Non-pigmented ciliary epithelial cell (primary cell): ENCODE measurements at regions not wholly inside any gene's neighbourhood (a gene's known extent, or its start where the extent isn't known, plus 50 kb on each side); places are given as distances from the start of the nearest gene placed in this dataset.
A peak's percentile ranks its signal among the peaks of the same experiment; 100 is the strongest.
"Not testable (repeated sequence)": the region's sequence is repeated elsewhere in the genome, so short reads cannot be mapped to it uniquely, and the experiment has no call there.

Experiments
- DNase-seq: peaks from one replicate; pipeline ENCODE4 v3.0.0-alpha.2; 2010; ENCODE audit warnings: low read depth

GRCh38 chr14:84312551-84312950, 1217.4 kb upstream of the FLRT2 start:
- no peak for DNase-seq

- DNase-seq: no peak
These were observed 1206.5 kb upstream of the FLRT2 start for GRCh38 chr14:84323450-84323849.

- DNase-seq: no peak
These were observed 1206.0 kb upstream of the FLRT2 start for GRCh38 chr14:84323978-84324377.

- no peak for DNase-seq
These were observed 1193.5 kb upstream of the FLRT2 start for GRCh38 chr14:84336433-84336832.

- no peak for DNase-seq
These were observed 1189.0 kb upstream of the FLRT2 start for GRCh38 chr14:84340938-84341337.

GRCh38 chr14:84341867-84342266, 1188.1 kb upstream of the FLRT2 start:
- not testable (repeated sequence) for DNase-seq

- DNase-seq: peak; percentile 65
These were observed 1186.3 kb upstream of the FLRT2 start for GRCh38 chr14:84343656-84344055.

GRCh38 chr14:84351646-84352045, 1178.3 kb upstream of the FLRT2 start:
- DNase-seq: no peak

- no peak for DNase-seq
These were observed 1168.5 kb upstream of the FLRT2 start for GRCh38 chr14:84361476-84361875.

GRCh38 chr14:84375235-84375634, 1154.7 kb upstream of the FLRT2 start:
- DNase-seq: no peak

GRCh38 chr14:84390010-84390409, 1139.9 kb upstream of the FLRT2 start:
- no peak for DNase-seq

- DNase-seq: no peak
These were observed 1132.3 kb upstream of the FLRT2 start for GRCh38 chr14:84397631-84398030.

GRCh38 chr14:84399296-84399910, 1130.5 kb upstream of the FLRT2 start:
- DNase-seq: no peak

GRCh38 chr14:84401631-84402030, 1128.3 kb upstream of the FLRT2 start:
- no peak for DNase-seq

GRCh38 chr14:84403585-84403984, 1126.4 kb upstream of the FLRT2 start:
- DNase-seq: no peak

- DNase-seq: no peak
These were observed 1125.7 kb upstream of the FLRT2 start for GRCh38 chr14:84404246-84404645.

- DNase-seq: peak; percentile 24
These were observed 1120.5 kb upstream of the FLRT2 start for GRCh38 chr14:84409435-84409834.

GRCh38 chr14:84410344-84410743, 1119.6 kb upstream of the FLRT2 start:
- DNase-seq: no peak

- no peak for DNase-seq
These were observed 1109.7 kb upstream of the FLRT2 start for GRCh38 chr14:84420221-84420620.

GRCh38 chr14:84421621-84422020, 1108.3 kb upstream of the FLRT2 start:
- no peak for DNase-seq

- DNase-seq: no peak
These were observed 1104.0 kb upstream of the FLRT2 start for GRCh38 chr14:84425968-84426367.

GRCh38 chr14:84432676-84433075, 1097.3 kb upstream of the FLRT2 start:
- no peak for DNase-seq

GRCh38 chr14:84433961-84434360, 1096.0 kb upstream of the FLRT2 start:
- no peak for DNase-seq

GRCh38 chr14:84435820-84436324, 1094.1 kb upstream of the FLRT2 start:
- no peak for DNase-seq
